ENCODE measurements at regions not wholly inside any gene's neighbourhood (a gene's known extent, or its start where the extent isn't known, plus 50 kb on each side); places are given as distances from the start of the nearest gene placed in this dataset.

GRCh38 chr12:25840678-25841465, 117.6 kb upstream of the RASSF8 start:
- H3K27ac ChIP-seq (ENCODE audit: low read depth in 1 of 2, low read length in 1 of 2) = no peak overlapping the region
- no peaks in the 10 kb centered on the region for H3K36me3 ChIP-seq (ENCODE audit: control insufficient read depth in 2 of 2, insufficient read depth in 2 of 2, low read length in 1 of 2)
- no peaks in the 10 kb centered on the region for H3K9me3 ChIP-seq (ENCODE audit: control insufficient read depth in 2 of 2, insufficient read depth in 1 of 2, low read length in 1 of 2)
- DNase-seq (ENCODE audit: low read depth in 6 of 9, low spot score in 9 of 9) = no peak
- H3K4me1 ChIP-seq (ENCODE audit: control insufficient read depth in 2 of 2, insufficient read depth in 2 of 2, low read length in 2 of 2) = peaks cover 0 to 2% of the 10 kb centered on the region in 2 donors
- no peak overlapping the region for H3K4me3 ChIP-seq (ENCODE audit: low read length in 2 of 2)
- no peaks in the 10 kb centered on the region for H3K27me3 ChIP-seq (ENCODE audit: control insufficient read depth in 2 of 2, insufficient read depth in 1 of 2, low read length in 1 of 2)
- WGBS = 96% methylated on average over 10 of the region's 10 CpGs

- Histone ChIP-seq H3K9me3 (ENCODE audit: control insufficient read depth in 2 of 2, insufficient read depth in 1 of 2, low read length in 1 of 2) (no peaks in the 10 kb centered on the region), H3K4me1 (ENCODE audit: control insufficient read depth in 2 of 2, insufficient read depth in 2 of 2, low read length in 2 of 2) (peaks cover 0 to 2% of the 10 kb centered on the region in 2 donors), H3K4me3 (ENCODE audit: low read length in 2 of 2) (no peak overlapping the region), H3K27me3 (ENCODE audit: control insufficient read depth in 2 of 2, insufficient read depth in 1 of 2, low read length in 1 of 2) (no peaks in the 10 kb centered on the region), H3K36me3 (ENCODE audit: control insufficient read depth in 2 of 2, insufficient read depth in 2 of 2, low read length in 1 of 2) (no peaks in the 10 kb centered on the region), H3K27ac (ENCODE audit: low read depth in 1 of 2, low read length in 1 of 2) (no peak overlapping the region)
- WGBS = 87% methylated on average over 5 of the region's 5 CpGs
- no peak for DNase-seq (ENCODE audit: low read depth in 6 of 9, low spot score in 9 of 9)
These were observed 116.2 kb upstream of the RASSF8 start for GRCh38 chr12:25842254-25842653.

GRCh38 chr12:25843976-25844375, 114.5 kb upstream of the RASSF8 start:
- no peak overlapping the region for H3K27ac ChIP-seq (ENCODE audit: low read depth in 1 of 2, low read length in 1 of 2)
- peaks cover 0 to 2% of the 10 kb centered on the region in 2 donors for H3K4me1 ChIP-seq (ENCODE audit: control insufficient read depth in 2 of 2, insufficient read depth in 2 of 2, low read length in 2 of 2)
- H3K27me3 ChIP-seq (ENCODE audit: control insufficient read depth in 2 of 2, insufficient read depth in 1 of 2, low read length in 1 of 2) = no peaks in the 10 kb centered on the region
- H3K9me3 ChIP-seq (ENCODE audit: control insufficient read depth in 2 of 2, insufficient read depth in 1 of 2, low read length in 1 of 2) = no peaks in the 10 kb centered on the region
- 60% methylated on average over 2 of the region's 2 CpGs for WGBS
- H3K4me3 ChIP-seq (ENCODE audit: low read length in 2 of 2) = no peak overlapping the region
- H3K36me3 ChIP-seq (ENCODE audit: control insufficient read depth in 2 of 2, insufficient read depth in 2 of 2, low read length in 1 of 2) = no peaks in the 10 kb centered on the region
- no peak for DNase-seq (ENCODE audit: low read depth in 6 of 9, low spot score in 9 of 9)

GRCh38 chr12:25845415-25845814, 113.1 kb upstream of the RASSF8 start:
- 96% methylated on average over 3 of the region's 3 CpGs for WGBS
- no peak for DNase-seq (ENCODE audit: low read depth in 6 of 9, low spot score in 9 of 9)
- H3K27ac ChIP-seq (ENCODE audit: low read depth in 1 of 2, low read length in 1 of 2) = no peak overlapping the region
- H3K4me1 ChIP-seq (ENCODE audit: control insufficient read depth in 2 of 2, insufficient read depth in 2 of 2, low read length in 2 of 2) = peaks cover 0 to 2% of the 10 kb centered on the region in 2 donors
- no peak overlapping the region for H3K4me3 ChIP-seq (ENCODE audit: low read length in 2 of 2)
- no peaks in the 10 kb centered on the region for H3K9me3 ChIP-seq (ENCODE audit: control insufficient read depth in 2 of 2, insufficient read depth in 1 of 2, low read length in 1 of 2)
- H3K27me3 ChIP-seq (ENCODE audit: control insufficient read depth in 2 of 2, insufficient read depth in 1 of 2, low read length in 1 of 2) = no peaks in the 10 kb centered on the region
- H3K36me3 ChIP-seq (ENCODE audit: control insufficient read depth in 2 of 2, insufficient read depth in 2 of 2, low read length in 1 of 2) = no peaks in the 10 kb centered on the region

- no peak for DNase-seq (ENCODE audit: low read depth in 6 of 9, low spot score in 9 of 9)
These were observed 105.7 kb upstream of the RASSF8 start for GRCh38 chr12:25852792-25853191.

GRCh38 chr12:25853316-25854095, 105.0 kb upstream of the RASSF8 start:
- DNase-seq (ENCODE audit: low read depth in 6 of 9, low spot score in 9 of 9) = no peak
- Histone ChIP-seq H3K27me3 (ENCODE audit: control insufficient read depth in 2 of 2, insufficient read depth in 1 of 2, low read length in 1 of 2) (no peaks in the 10 kb centered on the region), H3K4me3 (ENCODE audit: low read length in 2 of 2) (no peak overlapping the region), H3K9me3 (ENCODE audit: control insufficient read depth in 2 of 2, insufficient read depth in 1 of 2, low read length in 1 of 2) (no peaks in the 10 kb centered on the region), H3K36me3 (ENCODE audit: control insufficient read depth in 2 of 2, insufficient read depth in 2 of 2, low read length in 1 of 2) (no peaks in the 10 kb centered on the region), H3K4me1 (ENCODE audit: control insufficient read depth in 2 of 2, insufficient read depth in 2 of 2, low read length in 2 of 2) (no peaks in the 10 kb centered on the region), H3K27ac (ENCODE audit: low read depth in 1 of 2, low read length in 1 of 2) (no peak overlapping the region)
- WGBS = 73% methylated on average over 4 of the region's 4 CpGs

More at GRCh38 chr12:25852792-25853191, 105.7 kb upstream of the RASSF8 start:
- Histone ChIP-seq H3K27me3 (ENCODE audit: control insufficient read depth in 2 of 2, insufficient read depth in 1 of 2, low read length in 1 of 2) (no peaks in the 10 kb centered on the region), H3K4me1 (ENCODE audit: control insufficient read depth in 2 of 2, insufficient read depth in 2 of 2, low read length in 2 of 2) (no peaks in the 10 kb centered on the region), H3K36me3 (ENCODE audit: control insufficient read depth in 2 of 2, insufficient read depth in 2 of 2, low read length in 1 of 2) (no peaks in the 10 kb centered on the region), H3K27ac (ENCODE audit: low read depth in 1 of 2, low read length in 1 of 2) (no peak overlapping the region), H3K9me3 (ENCODE audit: control insufficient read depth in 2 of 2, insufficient read depth in 1 of 2, low read length in 1 of 2) (no peaks in the 10 kb centered on the region), H3K4me3 (ENCODE audit: low read length in 2 of 2) (no peak overlapping the region)

- Histone ChIP-seq H3K27me3 (ENCODE audit: control insufficient read depth in 2 of 2, insufficient read depth in 1 of 2, low read length in 1 of 2) (no peaks in the 10 kb centered on the region), H3K27ac (ENCODE audit: low read depth in 1 of 2, low read length in 1 of 2) (no peak overlapping the region), H3K4me1 (ENCODE audit: control insufficient read depth in 2 of 2, insufficient read depth in 2 of 2, low read length in 2 of 2) (peaks cover 0 to 9% of the 10 kb centered on the region in 2 donors), H3K36me3 (ENCODE audit: control insufficient read depth in 2 of 2, insufficient read depth in 2 of 2, low read length in 1 of 2) (no peaks in the 10 kb centered on the region), H3K9me3 (ENCODE audit: control insufficient read depth in 2 of 2, insufficient read depth in 1 of 2, low read length in 1 of 2) (no peaks in the 10 kb centered on the region), H3K4me3 (ENCODE audit: low read length in 2 of 2) (no peak overlapping the region)
- no peak for DNase-seq (ENCODE audit: low read depth in 6 of 9, low spot score in 9 of 9)
- 97% methylated on average over 7 of the region's 7 CpGs for WGBS
These were observed 103.5 kb upstream of the RASSF8 start for GRCh38 chr12:25854991-25855390.

- 93% methylated on average over 3 of the region's 3 CpGs for WGBS
- no peaks in the 10 kb centered on the region for H3K27me3 ChIP-seq (ENCODE audit: control insufficient read depth in 2 of 2, insufficient read depth in 1 of 2, low read length in 1 of 2)
- no peak overlapping the region for H3K27ac ChIP-seq (ENCODE audit: low read depth in 1 of 2, low read length in 1 of 2)
- no peaks in the 10 kb centered on the region for H3K36me3 ChIP-seq (ENCODE audit: control insufficient read depth in 2 of 2, insufficient read depth in 2 of 2, low read length in 1 of 2)
- DNase-seq (ENCODE audit: low read depth in 6 of 9, low spot score in 9 of 9) = no peak
- H3K9me3 ChIP-seq (ENCODE audit: control insufficient read depth in 2 of 2, insufficient read depth in 1 of 2, low read length in 1 of 2) = no peaks in the 10 kb centered on the region
- no peak overlapping the region for H3K4me3 ChIP-seq (ENCODE audit: low read length in 2 of 2)
- peaks cover 0 to 11% of the 10 kb centered on the region in 2 donors for H3K4me1 ChIP-seq (ENCODE audit: control insufficient read depth in 2 of 2, insufficient read depth in 2 of 2, low read length in 2 of 2)
These were observed 102.8 kb upstream of the RASSF8 start for GRCh38 chr12:25855716-25856115.

GRCh38 chr12:25859976-25860375, 98.5 kb upstream of the RASSF8 start:
- peak overlapping the region in 1 of 2 donors; percentile 52 for H3K27ac ChIP-seq (ENCODE audit: low read depth in 1 of 2, low read length in 1 of 2)
- H3K4me3 ChIP-seq (ENCODE audit: low read length in 2 of 2) = no peak overlapping the region
- peak; percentile 32 to 86 (median 70) for DNase-seq (ENCODE audit: low read depth in 6 of 9, low spot score in 9 of 9)
- H3K4me1 ChIP-seq (ENCODE audit: control insufficient read depth in 2 of 2, insufficient read depth in 2 of 2, low read length in 2 of 2) = peaks cover 0 to 13% of the 10 kb centered on the region in 2 donors
- H3K27me3 ChIP-seq (ENCODE audit: control insufficient read depth in 2 of 2, insufficient read depth in 1 of 2, low read length in 1 of 2) = no peaks in the 10 kb centered on the region
- WGBS = 8% methylated on average over 7 of the region's 7 CpGs
- no peaks in the 10 kb centered on the region for H3K9me3 ChIP-seq (ENCODE audit: control insufficient read depth in 2 of 2, insufficient read depth in 1 of 2, low read length in 1 of 2)
- no peaks in the 10 kb centered on the region for H3K36me3 ChIP-seq (ENCODE audit: control insufficient read depth in 2 of 2, insufficient read depth in 2 of 2, low read length in 1 of 2)
